KOPT-K1 (cell line): ENCODE measurements at regions not wholly inside any gene's neighbourhood (a gene's known extent, or its start where the extent isn't known, plus 50 kb on each side); places are given as distances from the start of the nearest gene placed in this dataset.
"Not testable (repeated sequence)": the region's sequence is repeated elsewhere in the genome, so short reads cannot be mapped to it uniquely, and the experiment has no call there.

Experiments used
- H3K27ac ChIP-seq: fragments of 200-600 bp; sonication (generic); 2 replicates; pipeline ENCODE4 v1.5.1; 2016; ENCODE audit warnings: antibody characterized with exemption, mild to moderate bottlenecking, low read depth, low read length; ENCODE audit not compliant: poor library complexity, severe bottlenecking
- H3K36me3 ChIP-seq: fragments of 200-600 bp; sonication (generic); 2 replicates; pipeline ENCODE4 v1.5.1; 2017; ENCODE audit warnings: antibody characterized with exemption, mild to moderate bottlenecking, low read length, moderate library complexity; ENCODE audit not compliant: insufficient read depth
- H3K9me3 ChIP-seq: fragments of 200-600 bp; sonication (generic); 2 replicates; pipeline ENCODE4 v1.5.1; 2017; ENCODE audit warnings: antibody characterized with exemption, low read length, mild to moderate bottlenecking; ENCODE audit not compliant: insufficient read depth, poor library complexity, severe bottlenecking

GRCh38 chr13:58919551-58919950 lies 1244.2 kb downstream of the DIAPH3 start:
- Histone ChIP-seq H3K36me3 (no peaks in the 10 kb centered on the region), H3K27ac (no peak overlapping the region), H3K9me3 (no peaks in the 10 kb centered on the region)

DNA sequence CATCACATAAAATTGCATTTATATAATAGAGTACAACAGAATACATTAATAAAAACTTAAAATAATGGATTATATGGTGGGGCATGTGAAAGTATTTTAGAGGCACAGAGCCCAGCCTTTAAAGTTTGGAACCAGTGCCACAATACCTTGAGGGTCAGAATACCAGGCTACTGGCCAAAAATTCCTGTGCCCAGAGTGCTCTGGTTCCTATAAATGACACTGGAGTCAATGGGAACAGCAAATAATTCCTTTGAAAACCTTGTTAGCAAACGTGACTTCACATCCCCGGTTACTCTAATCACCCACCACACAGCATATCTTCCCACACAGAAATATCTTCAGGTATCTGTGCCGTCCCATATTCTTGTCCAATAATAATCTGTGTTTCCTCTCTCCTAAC lies 1242.6 kb downstream of the DIAPH3 start:
- no peaks in the 10 kb centered on the region for H3K36me3 ChIP-seq
- no peak overlapping the region for H3K27ac ChIP-seq
- no peaks in the 10 kb centered on the region for H3K9me3 ChIP-seq

- no peak overlapping the region for H3K27ac ChIP-seq
- H3K9me3 ChIP-seq = no peaks in the 10 kb centered on the region
- H3K36me3 ChIP-seq = no peaks in the 10 kb centered on the region
These were observed 1236.9 kb downstream of the DIAPH3 start for GRCh38 chr13:58926858-58927257.

DNA sequence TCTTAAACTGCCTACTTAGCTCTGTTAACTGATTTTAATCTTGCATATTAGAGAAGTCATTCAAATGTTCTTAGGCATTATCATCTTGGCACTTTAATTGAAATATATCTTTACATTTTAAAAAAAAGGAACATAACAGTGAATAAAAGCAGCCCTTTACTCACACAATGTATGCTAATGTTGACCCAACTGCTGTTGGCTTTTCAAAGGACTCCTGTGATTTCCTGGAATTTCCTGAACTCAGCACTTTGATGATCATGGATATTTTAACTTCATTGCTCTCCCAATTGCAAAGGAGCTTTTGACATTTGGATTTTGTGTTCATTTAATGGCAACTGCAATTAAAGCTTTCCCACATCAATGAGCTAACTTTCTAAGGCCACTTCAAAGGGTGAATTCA lies 1230.3 kb downstream of the DIAPH3 start:
- no peaks in the 10 kb centered on the region for H3K36me3 ChIP-seq
- no peak overlapping the region for H3K27ac ChIP-seq
- H3K9me3 ChIP-seq = no peaks in the 10 kb centered on the region

GRCh38 chr13:58935689-58936088 lies 1228.0 kb downstream of the DIAPH3 start:
- no peaks in the 10 kb centered on the region for H3K9me3 ChIP-seq
- H3K27ac ChIP-seq = no peak overlapping the region
- no peaks in the 10 kb centered on the region for H3K36me3 ChIP-seq

DNA sequence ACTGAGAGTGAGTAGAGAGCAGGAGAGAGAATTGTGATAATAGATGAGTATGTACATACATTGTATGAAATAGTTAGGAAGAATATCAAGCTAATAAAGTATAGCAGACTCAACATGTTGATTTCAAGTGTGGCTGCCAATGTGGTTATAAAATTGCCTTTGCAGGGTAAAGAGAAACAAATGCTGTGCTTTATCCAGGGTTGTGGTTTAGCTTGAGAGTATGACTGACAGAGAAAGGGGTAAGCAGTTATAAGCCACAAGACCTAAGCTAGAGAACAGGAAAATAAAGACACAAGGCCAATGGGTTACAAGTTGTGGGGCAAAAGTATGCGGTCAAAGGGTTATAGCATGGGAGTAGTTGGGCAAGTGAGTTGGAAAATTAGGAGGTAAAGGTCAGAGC lies 1217.5 kb downstream of the DIAPH3 start:
- Histone ChIP-seq H3K9me3 (peaks cover 7% of the 10 kb centered on the region), H3K36me3 (no peaks in the 10 kb centered on the region), H3K27ac (no peak overlapping the region)

GRCh38 chr13:58949646-58950045 lies 1214.1 kb downstream of the DIAPH3 start:
- no peaks in the 10 kb centered on the region for H3K36me3 ChIP-seq
- H3K27ac ChIP-seq = no peak overlapping the region
- peaks cover 7% of the 10 kb centered on the region for H3K9me3 ChIP-seq

- Histone ChIP-seq H3K9me3 (peaks cover 7% of the 10 kb centered on the region), H3K36me3 (no peaks in the 10 kb centered on the region), H3K27ac (no peak overlapping the region)
These were observed 1212.8 kb downstream of the DIAPH3 start for GRCh38 chr13:58950911-58951310.

DNA sequence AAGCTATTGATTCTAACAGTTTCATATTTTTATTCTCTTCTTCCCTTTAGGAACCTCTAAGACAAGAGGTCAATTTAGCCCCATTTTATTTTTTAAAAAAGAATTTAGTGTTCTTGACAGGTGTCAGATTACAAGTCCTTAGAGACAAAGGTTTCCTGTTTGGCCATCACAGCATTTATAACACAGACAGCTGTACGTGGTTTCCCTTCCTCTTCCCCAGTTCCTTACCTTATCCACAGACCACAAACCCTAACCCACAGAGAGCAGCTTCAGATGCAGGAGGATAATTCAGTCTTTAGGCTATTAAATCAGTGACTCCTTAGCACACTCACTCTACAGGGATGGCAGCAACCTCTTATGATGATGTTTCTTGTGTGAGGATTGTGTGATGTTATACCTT lies 1210.1 kb downstream of the DIAPH3 start:
- Histone ChIP-seq H3K27ac (no peak overlapping the region), H3K9me3 (peaks cover 7% of the 10 kb centered on the region), H3K36me3 (no peaks in the 10 kb centered on the region)

DNA sequence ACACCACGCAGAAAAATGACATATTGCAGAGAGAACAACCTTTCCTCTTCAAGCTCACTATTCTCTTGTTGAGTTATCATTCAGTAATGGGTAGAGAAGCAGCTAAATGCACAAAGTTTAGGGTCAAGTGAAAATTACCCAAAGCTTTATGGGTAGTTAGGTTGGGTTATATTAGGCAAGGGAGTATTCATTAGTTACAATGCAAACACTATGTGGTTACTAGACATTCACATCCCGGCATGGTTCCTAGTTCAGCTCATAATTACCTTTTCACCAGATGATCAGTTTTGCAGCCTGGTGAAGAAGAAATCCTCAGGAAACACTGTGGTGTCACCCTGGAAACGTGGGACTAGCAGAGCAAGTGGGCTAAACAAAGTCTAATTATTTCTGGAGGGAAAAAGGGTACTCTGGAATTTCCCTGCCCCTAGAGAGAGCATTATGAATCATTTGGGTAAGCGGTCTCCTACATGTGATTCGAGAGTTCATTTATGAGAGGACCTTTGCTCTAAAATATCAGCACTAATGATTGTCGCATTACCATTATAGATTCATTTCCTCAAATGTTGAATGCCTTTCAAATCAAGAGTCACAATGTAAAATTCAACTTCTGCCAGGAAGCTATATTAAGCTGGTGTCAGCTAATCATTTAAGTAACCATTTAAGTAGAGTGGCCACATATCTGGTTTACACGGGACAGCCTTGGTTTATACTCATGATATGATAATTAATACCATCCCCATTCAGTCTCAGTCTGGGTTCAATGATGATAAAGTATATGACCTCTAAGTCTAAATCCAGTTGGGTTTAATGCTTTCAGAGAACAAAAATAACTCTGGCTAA lies 1208.0 kb downstream of the DIAPH3 start:
- Histone ChIP-seq H3K9me3 (no peaks in the 10 kb centered on the region), H3K36me3 (no peaks in the 10 kb centered on the region), H3K27ac (no peak overlapping the region)

- H3K27ac ChIP-seq, H3K36me3 ChIP-seq, H3K9me3 ChIP-seq: not testable (repeated sequence)
These were observed 1205.6 kb downstream of the DIAPH3 start for GRCh38 chr13:58958097-58958496.

DNA sequence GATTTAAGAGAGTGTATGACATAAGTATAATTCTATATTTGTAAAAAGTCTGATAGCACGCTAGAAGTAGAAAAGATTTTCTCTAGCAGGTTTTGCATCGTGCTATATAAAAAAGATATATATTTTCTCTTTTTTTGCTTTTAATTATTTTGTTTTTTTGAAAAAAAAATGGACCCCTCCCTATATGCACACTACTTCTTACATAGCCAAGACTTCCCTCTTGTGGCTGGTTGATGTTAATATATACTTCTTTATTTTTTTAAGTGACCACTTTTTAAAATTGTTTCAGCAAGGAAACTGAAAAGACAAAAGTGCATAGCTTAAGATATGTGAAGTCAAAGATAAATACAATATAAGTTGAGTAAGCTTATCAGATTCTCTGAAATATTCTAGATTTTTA lies 1202.8 kb downstream of the DIAPH3 start:
- Histone ChIP-seq H3K36me3 (no peaks in the 10 kb centered on the region), H3K27ac (no peak overlapping the region), H3K9me3 (no peaks in the 10 kb centered on the region)

DNA sequence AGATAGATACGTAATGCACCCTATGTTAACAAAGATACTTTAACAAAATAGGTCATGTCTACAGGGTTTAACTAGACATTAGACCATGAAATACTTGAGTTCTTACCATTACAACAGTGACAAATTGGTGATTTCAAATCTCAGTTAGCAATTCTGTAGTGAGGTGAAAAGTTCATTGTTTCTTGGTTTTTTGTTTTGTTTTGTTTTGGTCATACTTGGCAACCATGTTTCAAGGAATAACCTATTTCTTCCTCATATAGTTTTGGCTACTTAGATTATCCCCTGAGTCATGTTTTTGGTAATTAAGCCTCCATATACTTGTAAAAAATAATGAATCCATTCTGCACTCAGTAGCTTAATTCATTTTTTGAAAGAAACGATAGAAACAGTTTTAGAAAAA lies 1200.4 kb downstream of the DIAPH3 start:
- Histone ChIP-seq H3K36me3 (no peaks in the 10 kb centered on the region), H3K27ac (no peak overlapping the region), H3K9me3 (no peaks in the 10 kb centered on the region)

DNA sequence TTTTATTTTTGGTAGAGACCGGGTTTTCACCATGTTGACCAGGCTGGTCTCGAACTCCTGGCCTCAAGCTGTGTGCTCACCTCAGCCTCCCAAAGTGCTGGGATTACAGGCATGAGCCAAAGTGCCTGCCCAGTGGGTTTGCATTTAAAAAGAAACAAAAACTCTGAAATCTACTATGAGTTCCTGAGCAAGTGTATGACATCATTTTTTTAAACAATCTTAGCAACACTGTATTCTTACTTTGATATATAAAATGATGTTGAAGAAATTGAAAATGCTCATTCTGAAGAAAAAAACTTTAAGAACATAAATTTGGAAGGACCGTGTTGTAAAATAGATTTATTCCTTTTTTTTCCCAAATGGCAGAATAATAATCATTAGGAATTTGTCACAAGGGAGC lies 1199.7 kb downstream of the DIAPH3 start:
- no peaks in the 10 kb centered on the region for H3K9me3 ChIP-seq
- H3K36me3 ChIP-seq = no peaks in the 10 kb centered on the region
- H3K27ac ChIP-seq = no peak overlapping the region

DNA sequence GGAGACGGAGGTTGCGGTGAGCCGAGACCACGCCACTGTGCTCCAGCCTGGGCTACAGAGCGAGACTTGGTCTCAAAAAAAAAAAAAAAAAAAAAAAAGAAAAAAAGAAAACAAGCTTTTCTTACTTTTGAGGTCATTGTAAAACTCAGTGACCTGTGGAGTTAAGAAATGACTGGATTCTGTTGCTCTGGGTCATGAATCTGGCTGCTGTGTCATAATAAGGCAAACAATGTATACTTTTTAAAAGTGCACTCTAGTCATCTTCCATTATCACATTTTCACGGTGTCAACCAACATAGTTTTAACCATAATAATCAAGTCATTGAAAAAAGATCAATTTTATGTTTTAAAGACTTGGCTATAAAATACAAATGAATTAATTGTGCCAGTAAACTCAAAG lies 1186.6 kb downstream of the DIAPH3 start:
- Histone ChIP-seq H3K36me3 (no peaks in the 10 kb centered on the region), H3K9me3 (no peaks in the 10 kb centered on the region), H3K27ac (no peak overlapping the region)

GRCh38 chr13:58978331-58978730 lies 1185.4 kb downstream of the DIAPH3 start:
- no peaks in the 10 kb centered on the region for H3K9me3 ChIP-seq
- H3K36me3 ChIP-seq = no peaks in the 10 kb centered on the region

More at GRCh38 chr13:58978331-58978730, 1185.4 kb downstream of the DIAPH3 start:
- H3K27ac ChIP-seq = no peak overlapping the region
